ENCODE measurements at regions not wholly inside any gene's neighbourhood (a gene's known extent, or its start where the extent isn't known, plus 50 kb on each side); places are given as distances from the start of the nearest gene placed in this dataset.

DNA sequence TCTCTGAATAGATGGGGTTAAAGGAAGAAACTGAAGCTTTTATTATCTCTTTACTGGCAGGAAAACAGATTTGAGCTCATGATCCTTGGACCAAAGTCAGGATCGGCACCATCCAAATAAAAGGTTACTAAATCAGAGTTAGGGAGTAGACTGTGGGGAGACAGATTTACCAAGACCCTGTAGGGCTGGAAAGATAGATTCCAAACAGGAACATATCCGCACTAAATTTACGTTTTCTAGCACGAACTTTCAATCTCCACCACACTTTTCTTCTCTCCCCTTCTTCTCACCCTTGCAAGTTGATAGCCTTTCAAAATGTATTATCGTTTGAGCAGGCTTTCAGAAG is 120.0 kb upstream of the HMHB1 start:
- ChIA-PET POLR2A (interaction anchor here (0.7 kb wide), 1 partner anchor 442 kb away, joined by 3 read pairs; no protein-coding TSS in a partner anchor), CTCF (interaction anchor here (1.0 kb wide), 2 partner anchors 133 to 287 kb away, joined by 3 to 4 read pairs; no protein-coding TSS in a partner anchor)
- Histone ChIP-seq H3K27me3 (ENCODE audit: control insufficient read depth, insufficient read depth, low read length) (no peaks in the 10 kb centered on the region), H3K36me3 (ENCODE audit: control insufficient read depth, insufficient read depth, low read length) (no peaks in the 10 kb centered on the region), H3K4me3 (ENCODE audit: low read depth, low read length) (no peak overlapping the region)
- TF ChIP-seq, protein P1, sequence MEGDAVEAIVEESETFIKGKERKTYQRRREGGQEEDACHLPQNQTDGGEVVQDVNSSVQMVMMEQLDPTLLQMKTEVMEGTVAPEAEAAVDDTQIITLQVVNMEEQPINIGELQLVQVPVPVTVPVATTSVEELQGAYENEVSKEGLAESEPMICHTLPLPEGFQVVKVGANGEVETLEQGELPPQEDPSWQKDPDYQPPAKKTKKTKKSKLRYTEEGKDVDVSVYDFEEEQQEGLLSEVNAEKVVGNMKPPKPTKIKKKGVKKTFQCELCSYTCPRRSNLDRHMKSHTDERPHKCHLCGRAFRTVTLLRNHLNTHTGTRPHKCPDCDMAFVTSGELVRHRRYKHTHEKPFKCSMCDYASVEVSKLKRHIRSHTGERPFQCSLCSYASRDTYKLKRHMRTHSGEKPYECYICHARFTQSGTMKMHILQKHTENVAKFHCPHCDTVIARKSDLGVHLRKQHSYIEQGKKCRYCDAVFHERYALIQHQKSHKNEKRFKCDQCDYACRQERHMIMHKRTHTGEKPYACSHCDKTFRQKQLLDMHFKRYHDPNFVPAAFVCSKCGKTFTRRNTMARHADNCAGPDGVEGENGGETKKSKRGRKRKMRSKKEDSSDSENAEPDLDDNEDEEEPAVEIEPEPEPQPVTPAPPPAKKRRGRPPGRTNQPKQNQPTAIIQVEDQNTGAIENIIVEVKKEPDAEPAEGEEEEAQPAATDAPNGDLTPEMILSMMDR (IDR thresholded peaks at IDR 0.05; ENCODE audit: insufficient read depth, low read depth, low read length): no peak
- no peak for DNase-seq (ENCODE audit: low read depth)

DNA sequence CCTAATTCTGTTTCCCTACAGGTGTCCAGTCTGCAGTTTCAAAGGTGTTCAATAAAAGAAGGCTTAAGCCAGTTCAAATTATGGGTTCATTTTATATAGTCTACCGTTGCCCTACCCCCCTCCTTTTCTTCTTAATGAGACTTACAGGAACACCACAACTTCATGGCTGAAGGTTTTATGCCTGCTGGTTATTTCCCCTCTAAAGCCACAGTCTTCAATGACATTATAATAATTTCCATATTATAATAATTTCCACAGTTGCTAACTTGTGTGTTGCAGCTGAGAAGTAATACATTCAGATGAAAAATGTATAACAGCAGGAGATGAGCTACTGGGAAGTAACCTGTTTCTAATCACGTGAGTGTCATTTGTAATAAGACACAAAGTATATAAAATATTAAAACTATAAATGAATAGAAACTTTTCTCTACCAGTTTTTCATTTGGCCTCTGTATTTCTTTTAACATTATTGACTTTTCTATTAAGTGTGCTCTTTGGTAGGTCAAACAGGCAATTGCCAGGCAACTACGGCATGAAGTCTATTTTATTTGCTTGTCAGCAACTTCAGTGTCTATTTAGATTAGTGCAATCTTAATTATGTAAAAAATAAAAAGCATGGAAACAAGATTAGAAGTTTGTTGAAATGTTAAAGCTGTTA is 120.5 kb upstream of the HMHB1 start:
- CTCF ChIA-PET: interaction anchor here (1.0 kb wide), 2 partner anchors 133 to 287 kb away, joined by 3 to 4 read pairs; no protein-coding TSS in a partner anchor
- POLR2A ChIA-PET: interaction anchor here (0.7 kb wide), 1 partner anchor 441 kb away, joined by 3 read pairs; no protein-coding TSS in a partner anchor
- TF ChIP-seq, protein P1 (IDR thresholded peaks at IDR 0.05; ENCODE audit: insufficient read depth, low read depth, low read length): no peak
- no peaks in the 10 kb centered on the region for H3K27me3 ChIP-seq (ENCODE audit: control insufficient read depth, insufficient read depth, low read length)
- no peak overlapping the region for H3K4me3 ChIP-seq (ENCODE audit: low read depth, low read length)
- DNase-seq (ENCODE audit: low read depth): no peak
- H3K36me3 ChIP-seq (ENCODE audit: control insufficient read depth, insufficient read depth, low read length): no peaks in the 10 kb centered on the region

DNA sequence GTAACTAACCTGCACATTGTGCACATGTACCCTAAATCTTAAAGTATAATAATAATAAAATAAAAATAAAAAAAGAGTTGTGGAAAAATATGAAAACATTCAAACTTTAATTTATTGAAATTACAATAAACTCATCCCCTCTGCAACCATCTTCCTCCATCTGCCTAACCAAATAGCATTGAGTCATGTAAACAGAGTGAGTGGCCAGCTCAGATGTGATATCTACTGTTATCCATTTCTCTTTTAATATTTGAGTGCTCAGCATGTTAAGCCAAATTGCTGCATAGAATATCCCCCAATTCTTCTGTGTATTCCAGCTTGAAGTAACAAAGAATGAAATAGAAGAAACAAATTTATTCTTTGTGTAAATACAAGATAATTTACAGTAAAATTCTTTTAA is 124.4 kb upstream of the HMHB1 start:
- ChIA-PET CTCF (no interaction called here), POLR2A (no interaction called here)
- no peak overlapping the region for H3K4me3 ChIP-seq (ENCODE audit: low read depth, low read length)
- no peaks in the 10 kb centered on the region for H3K36me3 ChIP-seq (ENCODE audit: control insufficient read depth, insufficient read depth, low read length)
- H3K27me3 ChIP-seq (ENCODE audit: control insufficient read depth, insufficient read depth, low read length): no peaks in the 10 kb centered on the region
- DNase-seq (ENCODE audit: low read depth): no peak
- TF ChIP-seq, protein P1 (IDR thresholded peaks at IDR 0.05; ENCODE audit: insufficient read depth, low read depth, low read length): no peak

DNA sequence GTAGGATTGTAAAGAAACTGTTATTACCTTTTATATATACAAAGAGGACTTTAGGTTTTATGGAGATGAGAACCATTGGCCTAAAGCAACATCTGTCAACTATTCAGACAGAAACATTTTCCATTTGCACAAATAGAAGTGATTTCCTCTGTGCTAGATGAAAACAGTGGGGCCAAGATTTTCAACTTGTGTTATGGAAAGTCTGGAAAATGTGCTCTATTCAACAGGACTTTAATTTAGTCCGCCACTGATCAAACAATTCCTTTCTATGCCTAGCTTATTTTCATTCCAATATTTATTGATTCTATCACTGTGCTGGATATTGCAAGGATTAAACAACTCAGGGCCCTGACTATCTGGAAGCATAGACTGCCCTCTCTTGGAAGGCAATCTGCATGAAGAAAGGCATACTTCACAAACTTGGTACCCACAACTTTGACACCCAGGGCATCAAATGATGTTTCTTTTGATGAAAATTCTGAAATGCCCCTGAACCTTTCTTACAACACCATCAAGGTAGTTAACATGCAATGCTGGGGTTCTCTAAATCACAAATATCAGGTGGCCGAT is 126.6 kb upstream of the HMHB1 start:
- DNase-seq (ENCODE audit: low read depth): no peak
- CTCF ChIA-PET: interaction anchor here (0.7 kb wide), 1 partner anchor 149 kb away, joined by 3 read pairs; no protein-coding TSS in a partner anchor
- TF ChIP-seq, protein P1 (IDR thresholded peaks at IDR 0.05; ENCODE audit: insufficient read depth, low read depth, low read length): 0 out of 2 replicates have a peak, but pooled peaks have one; percentile 17
- POLR2A ChIA-PET: no interaction called here
- Histone ChIP-seq H3K4me3 (ENCODE audit: low read depth, low read length) (no peak overlapping the region), H3K36me3 (ENCODE audit: control insufficient read depth, insufficient read depth, low read length) (no peaks in the 10 kb centered on the region), H3K27me3 (ENCODE audit: control insufficient read depth, insufficient read depth, low read length) (no peaks in the 10 kb centered on the region)

DNA sequence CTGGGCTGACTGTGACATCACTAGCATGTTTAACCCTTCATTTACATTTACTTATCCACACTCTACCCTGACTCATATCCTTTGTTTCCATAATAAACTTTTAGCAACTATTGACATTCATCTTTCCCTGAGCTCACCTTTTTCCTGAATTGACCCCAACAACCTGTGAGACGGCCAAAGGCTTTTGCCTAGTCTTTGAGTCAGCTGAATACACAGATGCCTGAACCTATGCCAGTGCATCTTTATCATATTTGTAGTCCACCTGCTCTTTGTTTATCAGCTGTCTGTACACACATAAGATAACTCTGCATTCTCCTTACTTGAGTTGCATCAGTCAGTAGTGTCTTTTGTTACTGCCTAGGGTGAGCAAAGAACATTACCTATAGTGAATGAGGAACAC is 128.5 kb upstream of the HMHB1 start:
- ChIA-PET CTCF (interaction anchor here (0.6 to 2.4 kb wide), 6 partner anchors 10 to 280 kb away, joined by 3 to 8 read pairs (median 4); partner anchors contain the start of gene NR3C1), POLR2A (no interaction called here)
- Histone ChIP-seq H3K27me3 (ENCODE audit: control insufficient read depth, insufficient read depth, low read length) (no peaks in the 10 kb centered on the region), H3K4me3 (ENCODE audit: low read depth, low read length) (no peak overlapping the region), H3K36me3 (ENCODE audit: control insufficient read depth, insufficient read depth, low read length) (no peaks in the 10 kb centered on the region)
- TF ChIP-seq, protein P1 (IDR thresholded peaks at IDR 0.05; ENCODE audit: insufficient read depth, low read depth, low read length): no peak
- DNase-seq (ENCODE audit: low read depth): no peak

Measured in BJ (cell line).